ENCODE measurements at regions not wholly inside any gene's neighbourhood (a gene's known extent, or its start where the extent isn't known, plus 50 kb on each side); places are given as distances from the start of the nearest gene placed in this dataset.
A peak's percentile ranks its signal among the peaks of the same experiment; 100 is the strongest.

GRCh38 chr12:91582811-91583210 lies 400.2 kb upstream of the DCN start:
- Histone ChIP-seq H3K9me3 (no peaks in the 10 kb centered on the region), H3K4me3 (no peak overlapping the region), H3K27ac (no peak overlapping the region), H3K4me1 (no peaks in the 10 kb centered on the region), H3K36me3 (no peaks in the 10 kb centered on the region), H3K27me3 (no peaks in the 10 kb centered on the region)
- WGBS, 2 donors, result 71 to 78% methylated on average over 3 of the region's 3 CpGs
- ATAC-seq (no peak), FAIRE-seq (no peak), DNase-seq (no peak)
- intact Hi-C loops (cut with DNase I), result no loop called here
- TF ChIP-seq CTCF (IDR thresholded peaks at IDR 0.05), result no peak

GRCh38 chr12:91579516-91580263 lies 397.1 kb upstream of the DCN start:
- H3K27ac ChIP-seq, result no peak overlapping the region
- no peaks in the 10 kb centered on the region for H3K36me3 ChIP-seq
- no peak overlapping the region for H3K4me3 ChIP-seq
- ATAC-seq (no peak), FAIRE-seq (no peak), DNase-seq (no peak)
- WGBS, 2 donors, result 46 to 58% methylated on average over 3 of the region's 3 CpGs
- H3K4me1 ChIP-seq, result no peaks in the 10 kb centered on the region
- intact Hi-C loops (cut with DNase I), result no loop called here
- H3K9me3 ChIP-seq, result no peaks in the 10 kb centered on the region
- no peak for TF ChIP-seq CTCF (IDR thresholded peaks at IDR 0.05)
- H3K27me3 ChIP-seq, result no peaks in the 10 kb centered on the region

- FAIRE-seq (peak; percentile 95), DNase-seq (no peak), ATAC-seq (peak; percentile 61 to 91 (median 85))
- peak overlapping the region in 2 of 4 donors; percentile 27 to 36 for H3K4me3 ChIP-seq
- peak in 3 of 4 donors; percentile 44 to 59 (median 53) for TF ChIP-seq CTCF (IDR thresholded peaks at IDR 0.05)
- 7 to 11% methylated on average over 7 of the region's 7 CpGs for WGBS, 2 donors
- H3K27ac ChIP-seq, result no peak overlapping the region
- no peaks in the 10 kb centered on the region for H3K36me3 ChIP-seq
- intact Hi-C loops (cut with DNase I), result no loop called here
- H3K9me3 ChIP-seq, result no peaks in the 10 kb centered on the region
- no peaks in the 10 kb centered on the region for H3K27me3 ChIP-seq
- H3K4me1 ChIP-seq, result no peaks in the 10 kb centered on the region
Observed at GRCh38 chr12:91577586-91578539, 395.2 kb upstream of the DCN start.

- FAIRE-seq (no peak), DNase-seq (no peak), ATAC-seq (no peak)
- no peak overlapping the region for H3K4me3 ChIP-seq
- no peaks in the 10 kb centered on the region for H3K27me3 ChIP-seq
- WGBS, 2 donors, result 85 to 93% methylated on average over 1 of the region's 1 CpG
- H3K36me3 ChIP-seq, result no peaks in the 10 kb centered on the region
- H3K9me3 ChIP-seq, result no peaks in the 10 kb centered on the region
- no peaks in the 10 kb centered on the region for H3K4me1 ChIP-seq
- intact Hi-C loops (cut with DNase I), result no loop called here
- TF ChIP-seq CTCF (IDR thresholded peaks at IDR 0.05), result no peak
- no peak overlapping the region for H3K27ac ChIP-seq
Observed at GRCh38 chr12:91576432-91576831, 393.8 kb upstream of the DCN start.

Measured in pancreas (tissue), 10 donors.